ENCODE measurements at regions not wholly inside any gene's neighbourhood (a gene's known extent, or its start where the extent isn't known, plus 50 kb on each side); places are given as distances from the start of the nearest gene placed in this dataset.

- no peak for TF ChIP-seq CTCF (IDR thresholded peaks at IDR 0.05; ENCODE audit: low read depth, low read length)
- no peak overlapping the region for H3K4me3 ChIP-seq (ENCODE audit: low read depth, low read length)
These were observed 70.8 kb downstream of the YTHDF1 start for GRCh38 chr20:63145156-63145555.

- TF ChIP-seq CTCF (IDR thresholded peaks at IDR 0.05; ENCODE audit: low read depth, low read length), result no peak
- H3K4me3 ChIP-seq (ENCODE audit: low read depth, low read length), result no peak overlapping the region
These were observed 73.0 kb downstream of the YTHDF1 start for GRCh38 chr20:63142933-63143332.

- TF ChIP-seq CTCF (IDR thresholded peaks at IDR 0.05; ENCODE audit: low read depth, low read length), result no peak
- H3K4me3 ChIP-seq (ENCODE audit: low read depth, low read length), result no peak overlapping the region
These were observed 74.4 kb downstream of the YTHDF1 start for GRCh38 chr20:63141531-63141930.

- no peak for TF ChIP-seq CTCF (IDR thresholded peaks at IDR 0.05; ENCODE audit: low read depth, low read length)
- no peak overlapping the region for H3K4me3 ChIP-seq (ENCODE audit: low read depth, low read length)
These were observed 75.2 kb downstream of the YTHDF1 start for GRCh38 chr20:63140514-63141433.

GRCh38 chr20:63139837-63140236, 76.1 kb downstream of the YTHDF1 start:
- no peak for TF ChIP-seq CTCF (IDR thresholded peaks at IDR 0.05; ENCODE audit: low read depth, low read length)
- H3K4me3 ChIP-seq (ENCODE audit: low read depth, low read length), result no peak overlapping the region

GRCh38 chr20:63139356-63139755, 76.6 kb downstream of the YTHDF1 start:
- no peak for TF ChIP-seq CTCF (IDR thresholded peaks at IDR 0.05; ENCODE audit: low read depth, low read length)
- H3K4me3 ChIP-seq (ENCODE audit: low read depth, low read length), result no peak overlapping the region

GRCh38 chr20:63138855-63139341, 77.0 kb downstream of the YTHDF1 start:
- TF ChIP-seq CTCF (IDR thresholded peaks at IDR 0.05; ENCODE audit: low read depth, low read length), result no peak
- no peak overlapping the region for H3K4me3 ChIP-seq (ENCODE audit: low read depth, low read length)
